GM23248 (cell line): ENCODE measurements at regions not wholly inside any gene's neighbourhood (a gene's known extent, or its start where the extent isn't known, plus 50 kb on each side); places are given as distances from the start of the nearest gene placed in this dataset.

ENCODE experiments used
- EZH2 ChIP-seq: fragments of 200-600 bp; sonication (generic); IDR thresholded peaks from 2 replicates; pipeline ENCODE4 v1.6.1; 2018; ENCODE audit warnings: antibody characterized with exemption, mild to moderate bottlenecking; ENCODE audit not compliant: insufficient read depth, poor library complexity, severe bottlenecking
- EZH2phosphoT487 ChIP-seq: fragments of 200-600 bp; sonication (generic); IDR thresholded peaks from 2 replicates; pipeline ENCODE4 v1.6.1; 2018; ENCODE audit warnings: antibody characterized with exemption, moderate library complexity, mild to moderate bottlenecking, low read depth; ENCODE audit not compliant: insufficient read depth

DNA sequence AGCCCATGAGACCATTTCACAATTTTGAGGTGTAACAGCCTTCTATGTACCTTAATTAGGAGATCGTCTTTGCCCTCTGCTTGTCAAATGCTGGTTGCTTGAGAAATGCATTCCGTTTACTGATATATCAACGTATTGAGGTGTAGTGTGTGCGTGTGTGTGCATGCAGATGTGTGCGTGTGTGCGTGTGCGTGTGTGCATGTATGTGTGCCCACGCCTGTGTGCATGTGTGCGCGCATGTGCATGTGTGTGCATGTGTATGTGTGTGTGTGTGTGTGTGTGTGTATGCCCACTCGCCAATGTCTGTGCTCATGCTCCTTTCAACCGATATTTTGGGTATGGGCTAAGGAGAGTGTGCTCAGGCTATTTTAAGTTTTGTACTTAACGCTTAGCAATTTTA is 81.5 kb upstream of the ZFHX3 start:
- no peak for TF ChIP-seq EZH2
- TF ChIP-seq EZH2phosphoT487: no peak
